ENCODE measurements at regions not wholly inside any gene's neighbourhood (a gene's known extent, or its start where the extent isn't known, plus 50 kb on each side); places are given as distances from the start of the nearest gene placed in this dataset.
"Not testable (repeated sequence)": the region's sequence is repeated elsewhere in the genome, so short reads cannot be mapped to it uniquely, and the experiment has no call there.

- no peak for DNase-seq
Observed at GRCh38 chr1:58249737-58250586, 296.6 kb downstream of the OMA1 start.

DNA sequence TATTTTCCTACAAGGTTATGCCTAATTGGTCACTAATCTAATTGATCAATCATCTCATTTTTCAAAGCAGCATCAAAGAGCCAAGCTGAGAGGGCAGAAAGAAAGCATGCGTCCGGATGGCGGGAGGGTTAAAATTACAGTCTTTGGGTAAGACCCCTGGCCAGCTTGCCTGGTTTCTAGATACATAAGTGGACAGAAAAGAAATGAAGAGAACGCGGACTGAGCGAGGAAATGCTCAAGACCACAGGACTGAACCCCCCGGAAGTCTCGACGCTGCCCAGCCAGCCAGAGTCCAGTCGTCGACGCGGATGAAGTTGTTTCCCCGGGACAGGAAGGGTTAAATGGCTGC lies 297.2 kb downstream of the OMA1 start:
- DNase-seq, result no peak

- no peak for DNase-seq
Observed at GRCh38 chr1:58248791-58249190, 297.7 kb downstream of the OMA1 start.

DNA sequence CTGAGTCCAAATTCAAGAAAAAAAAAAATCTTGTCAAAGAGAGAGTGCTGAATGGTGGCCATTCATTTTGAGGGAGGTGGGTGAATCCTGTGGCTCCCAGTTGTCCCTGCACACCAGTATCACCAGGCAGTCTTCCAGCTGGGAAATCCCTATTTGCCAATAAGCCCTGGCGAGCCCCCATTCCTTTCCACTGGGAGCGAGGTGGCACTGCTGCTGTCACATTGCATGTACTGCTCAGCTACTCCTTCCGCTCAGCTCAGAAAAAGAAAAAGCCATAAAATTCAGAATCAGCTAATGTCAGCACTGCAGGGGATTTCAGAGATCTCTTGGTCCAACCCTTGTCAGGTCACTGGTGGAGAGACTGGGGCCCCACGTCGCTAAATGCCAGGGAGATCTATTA lies 298.5 kb downstream of the OMA1 start:
- DNase-seq, result no peak

DNA sequence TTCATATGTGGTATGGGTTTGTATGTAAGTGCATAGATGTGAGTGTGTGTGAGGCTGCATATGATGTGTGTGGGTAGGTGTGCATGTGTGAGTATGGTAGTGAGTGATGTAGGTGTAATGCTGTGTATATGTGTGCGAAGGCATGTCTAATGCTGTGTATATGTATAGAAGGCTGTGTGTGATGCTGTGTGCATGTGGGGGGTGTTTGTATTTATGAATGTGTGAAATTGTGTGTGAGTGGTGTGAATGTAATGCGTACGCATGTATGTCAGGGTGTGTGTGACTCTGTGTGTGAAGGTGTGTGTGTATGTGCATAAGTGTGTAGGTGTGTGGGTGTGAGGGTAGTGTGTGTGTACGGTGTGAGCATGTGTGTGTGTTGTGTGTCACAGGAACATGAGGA lies 300.0 kb downstream of the OMA1 start:
- DNase-seq, result no peak

DNA sequence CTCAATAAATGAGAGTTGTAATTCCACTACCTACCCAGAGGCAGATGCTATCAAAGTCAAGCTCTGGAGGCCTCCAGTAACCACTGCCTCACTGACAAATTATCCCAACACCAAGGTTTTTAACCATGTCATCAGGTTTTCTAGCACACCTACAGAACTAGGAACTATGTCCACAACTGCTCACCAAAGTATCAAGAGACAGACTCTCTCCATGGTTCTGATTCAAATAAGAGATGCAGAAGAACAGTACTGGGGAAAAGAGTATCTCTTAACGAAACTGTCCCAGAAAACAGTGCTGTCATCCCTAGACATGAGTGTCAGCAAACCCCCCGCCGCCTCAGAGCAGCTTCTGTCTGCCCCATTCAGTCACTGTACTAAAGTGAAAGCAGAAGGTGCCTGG lies 301.7 kb downstream of the OMA1 start:
- DNase-seq, result no peak

GRCh38 chr1:58238846-58239245 lies 307.7 kb downstream of the OMA1 start:
- no peak for DNase-seq

- DNase-seq, result no peak
Observed at GRCh38 chr1:58233729-58234128, 312.8 kb downstream of the OMA1 start.

GRCh38 chr1:58231204-58231603 lies 315.3 kb downstream of the OMA1 start:
- no peak for DNase-seq

GRCh38 chr1:58227604-58228003 lies 318.9 kb downstream of the OMA1 start:
- no peak for DNase-seq

DNA sequence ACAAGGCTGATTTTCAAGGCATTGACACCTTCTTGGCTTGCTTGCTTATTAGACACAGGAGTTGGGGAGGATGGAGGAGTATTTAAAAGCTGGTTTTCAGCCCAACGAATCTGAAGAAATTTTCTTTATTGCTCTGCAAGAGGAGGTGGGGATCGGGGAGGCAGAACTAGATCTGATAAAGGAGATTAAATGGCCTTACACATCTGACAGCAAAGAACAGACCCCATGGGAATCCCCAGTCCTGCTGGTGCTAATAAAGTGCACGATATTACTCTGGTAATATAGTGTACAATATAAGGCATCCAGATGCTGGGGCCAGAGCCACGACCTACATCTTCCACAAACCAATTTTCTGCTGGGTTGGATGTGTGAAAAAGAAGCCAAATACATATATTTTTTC lies 323.0 kb downstream of the OMA1 start:
- DNase-seq, result no peak

- no peak for DNase-seq
Observed at GRCh38 chr1:58220836-58221472, 325.6 kb downstream of the OMA1 start.

GRCh38 chr1:58216169-58216568 lies 330.4 kb downstream of the OMA1 start:
- DNase-seq, result not testable (repeated sequence)

DNA sequence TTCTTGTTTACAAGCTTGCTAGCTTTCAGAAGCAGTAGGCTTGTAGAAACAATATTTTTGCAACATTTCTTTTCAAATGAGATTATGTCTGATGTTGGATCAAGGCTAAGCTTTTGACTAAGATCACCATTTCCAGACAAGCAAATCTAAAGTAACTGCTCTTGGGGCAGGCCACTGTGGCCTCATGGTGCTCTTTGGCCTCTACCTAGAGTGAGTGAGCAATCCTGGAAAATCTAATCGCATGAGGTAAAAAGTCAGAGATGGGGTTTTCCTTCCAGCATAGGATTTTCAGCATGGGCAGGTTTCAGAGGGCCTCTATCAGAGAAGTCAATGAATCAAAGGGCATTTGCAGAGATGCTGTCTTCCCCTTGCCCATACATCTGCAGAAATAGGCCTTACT lies 331.9 kb downstream of the OMA1 start:
- no peak for DNase-seq

GRCh38 chr1:58211869-58212268 lies 334.7 kb downstream of the OMA1 start:
- DNase-seq, result no peak

DNA sequence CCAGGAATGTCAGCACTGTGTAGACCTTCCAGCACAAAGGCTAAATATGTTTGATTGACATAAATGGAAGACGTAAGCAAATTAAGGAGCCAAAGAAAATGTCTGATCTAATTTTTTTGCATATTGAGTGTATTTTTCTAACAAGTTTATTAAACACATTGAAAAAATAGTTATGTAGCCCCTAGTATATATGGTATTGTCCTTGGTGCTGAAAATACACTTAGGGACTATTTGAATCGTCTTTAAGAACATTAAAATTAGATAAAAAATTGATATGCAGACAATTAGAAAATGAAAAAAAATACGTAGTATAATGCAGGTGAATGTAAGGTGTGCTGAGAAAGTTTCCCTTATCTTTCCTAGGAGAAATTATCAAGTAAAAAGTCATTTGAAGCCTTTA lies 337.0 kb downstream of the OMA1 start:
- no peak for DNase-seq

GRCh38 chr1:58206749-58207148 lies 339.8 kb downstream of the OMA1 start:
- DNase-seq, result no peak

DNA sequence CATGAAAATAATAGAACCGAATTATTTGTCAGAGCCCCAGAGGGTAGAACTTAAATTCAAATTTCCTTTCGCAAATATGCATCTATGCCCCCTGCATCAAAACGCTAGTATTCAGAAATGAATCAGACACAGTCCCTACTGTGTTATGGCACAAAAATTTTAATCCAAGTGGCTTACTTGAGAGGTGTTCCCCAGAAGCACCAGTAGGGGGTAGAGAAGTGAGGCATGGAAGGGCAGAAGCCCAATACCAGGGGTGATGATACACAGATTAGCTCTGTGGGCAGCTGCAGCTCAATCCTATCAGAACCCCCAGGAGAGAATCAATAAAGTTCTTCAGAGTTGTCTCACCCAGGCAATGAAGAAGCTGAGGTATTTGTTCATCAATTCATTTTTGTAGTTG lies 342.2 kb downstream of the OMA1 start:
- no peak for DNase-seq

- no peak for DNase-seq
Observed at GRCh38 chr1:58201492-58202106, 344.9 kb downstream of the OMA1 start.

GRCh38 chr1:58200437-58200836 lies 346.1 kb downstream of the OMA1 start:
- no peak for DNase-seq

GRCh38 chr1:58197811-58198210 lies 348.7 kb downstream of the OMA1 start:
- DNase-seq, result no peak

- DNase-seq, result no peak
Observed at GRCh38 chr1:58190267-58190988, 356.1 kb downstream of the OMA1 start.

DNA sequence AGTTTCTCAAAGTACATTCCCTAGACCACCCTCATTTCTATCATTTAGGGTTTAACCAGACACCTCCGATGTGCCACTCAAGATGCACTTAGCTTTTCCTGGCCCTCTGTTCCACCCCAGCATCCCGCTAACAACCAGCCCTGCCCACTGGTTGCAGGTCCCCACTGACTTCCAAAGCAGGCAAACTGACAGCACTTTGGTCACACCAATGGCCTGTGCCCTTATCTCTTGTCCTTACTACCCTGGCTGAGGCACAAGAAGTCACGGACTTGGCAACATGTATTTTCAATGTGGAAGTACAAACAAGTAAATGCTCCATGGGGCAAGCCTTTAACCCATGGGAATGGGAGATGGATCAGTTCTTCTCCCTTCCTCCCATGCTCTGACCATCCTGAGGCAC lies 357.1 kb downstream of the OMA1 start:
- DNase-seq, result no peak

DNA sequence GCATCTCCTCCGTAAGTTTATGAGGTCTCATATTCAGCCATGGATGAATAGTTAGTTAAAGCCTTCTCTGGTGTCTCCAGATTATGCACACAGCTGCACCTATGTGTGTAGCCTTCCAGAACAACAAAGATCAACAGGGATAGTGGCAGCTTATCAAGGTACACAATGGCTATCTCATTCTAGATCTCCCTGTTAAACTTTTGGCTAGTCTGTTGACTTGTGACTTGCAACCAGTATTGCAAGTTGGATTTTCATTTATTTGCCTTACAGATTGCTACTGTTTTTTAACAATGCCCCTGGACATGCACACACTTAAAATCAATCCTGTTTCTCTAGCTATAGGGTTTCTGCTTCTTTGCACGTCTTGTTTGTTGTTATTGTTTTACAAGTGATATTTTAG lies 363.2 kb downstream of the OMA1 start:
- DNase-seq, result no peak
